GM18511 (cell line): ENCODE measurements at regions not wholly inside any gene's neighbourhood (a gene's known extent, or its start where the extent isn't known, plus 50 kb on each side); places are given as distances from the start of the nearest gene placed in this dataset.

Experiments used
- ATAC-seq: cut with Tn5 transposase; IDR thresholded peaks from one replicate; pipeline ENCODE4 v1.9.1; 2021; ENCODE audit warnings: mild to moderate bottlenecking, moderate library complexity; ENCODE audit not compliant: unreplicated experiment

DNA sequence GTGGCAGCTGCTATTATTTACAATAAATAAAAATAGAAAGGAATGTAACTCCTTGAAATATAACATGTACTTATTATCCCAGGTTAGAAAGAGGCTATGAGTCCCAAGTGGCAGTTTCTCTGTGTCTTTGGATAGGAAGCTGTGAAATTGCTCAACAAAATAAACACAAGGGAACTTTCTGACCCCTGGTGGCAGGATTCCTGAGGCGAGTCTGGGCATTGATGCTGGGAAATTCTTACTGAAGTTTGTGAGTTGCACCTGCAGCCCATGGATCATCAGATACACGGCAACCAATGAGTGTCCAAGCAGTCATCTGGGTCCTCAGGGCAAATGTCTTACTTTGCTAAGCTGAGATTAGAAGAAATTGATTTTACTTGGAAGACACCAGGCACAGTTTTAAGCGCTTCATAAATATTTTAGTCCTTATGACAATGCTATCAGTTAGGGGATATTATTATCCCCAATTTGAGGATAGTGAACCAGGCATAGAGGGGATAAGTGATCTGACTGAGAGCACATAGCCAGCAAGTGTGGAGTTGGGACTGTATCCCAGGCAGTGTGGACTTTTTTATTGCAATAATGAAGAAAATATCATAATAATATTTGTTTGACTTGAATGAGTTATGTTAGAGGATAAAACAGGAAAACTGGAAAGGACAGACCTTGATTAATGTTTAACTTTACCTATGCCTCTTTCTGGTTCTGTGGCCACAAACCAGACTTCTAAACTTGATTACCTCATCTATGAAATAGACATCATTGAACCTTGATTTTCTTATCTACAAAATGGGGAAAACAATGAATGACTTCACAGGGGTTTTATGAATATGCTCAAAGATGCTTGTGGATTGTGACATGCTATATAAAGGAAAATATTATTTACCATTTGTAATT is 265.5 kb upstream of the ADAMTSL1 start:
- no peak for ATAC-seq

DNA sequence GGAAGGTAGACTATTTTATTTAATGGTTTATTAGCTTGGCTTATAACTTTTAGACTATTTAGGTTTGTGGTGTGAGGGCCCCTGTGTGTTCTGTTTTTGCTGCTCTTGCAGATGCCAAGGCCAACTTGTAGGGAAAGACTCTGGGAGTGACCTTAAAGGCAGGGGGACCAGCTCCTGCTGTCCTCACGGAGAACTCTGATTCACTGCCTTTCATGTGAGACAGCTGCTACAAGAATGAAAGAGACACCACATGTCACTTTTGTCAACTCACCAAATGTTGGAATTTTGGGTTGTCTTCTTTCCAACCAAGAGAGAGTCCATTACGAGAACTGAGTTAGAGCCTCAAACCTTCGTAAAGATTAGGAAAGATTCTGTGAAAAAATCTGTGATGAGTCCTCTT is 258.3 kb upstream of the ADAMTSL1 start:
- ATAC-seq = no peak

DNA sequence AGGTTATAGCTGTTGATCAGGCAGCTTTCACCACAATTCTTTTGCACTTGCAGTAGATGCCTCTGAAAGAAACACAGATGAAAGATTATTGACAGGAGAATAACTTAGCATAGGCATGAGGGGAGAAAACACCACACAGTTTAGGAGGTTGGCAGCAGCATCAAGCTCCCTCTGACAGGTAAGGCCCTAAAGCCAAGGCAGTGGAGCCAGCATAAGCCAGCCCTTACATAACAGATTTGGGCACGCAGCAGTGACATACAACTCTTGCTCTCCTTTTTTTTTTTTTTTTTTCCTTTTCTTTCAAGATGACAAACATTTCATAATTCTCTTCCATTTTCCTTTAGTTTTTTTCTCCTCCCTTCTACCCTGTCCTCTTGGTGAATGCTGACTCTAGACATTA is 257.6 kb upstream of the ADAMTSL1 start:
- no peak for ATAC-seq

GRCh38 chr9:18228101-18228500 is 245.9 kb upstream of the ADAMTSL1 start:
- no peak for ATAC-seq

DNA sequence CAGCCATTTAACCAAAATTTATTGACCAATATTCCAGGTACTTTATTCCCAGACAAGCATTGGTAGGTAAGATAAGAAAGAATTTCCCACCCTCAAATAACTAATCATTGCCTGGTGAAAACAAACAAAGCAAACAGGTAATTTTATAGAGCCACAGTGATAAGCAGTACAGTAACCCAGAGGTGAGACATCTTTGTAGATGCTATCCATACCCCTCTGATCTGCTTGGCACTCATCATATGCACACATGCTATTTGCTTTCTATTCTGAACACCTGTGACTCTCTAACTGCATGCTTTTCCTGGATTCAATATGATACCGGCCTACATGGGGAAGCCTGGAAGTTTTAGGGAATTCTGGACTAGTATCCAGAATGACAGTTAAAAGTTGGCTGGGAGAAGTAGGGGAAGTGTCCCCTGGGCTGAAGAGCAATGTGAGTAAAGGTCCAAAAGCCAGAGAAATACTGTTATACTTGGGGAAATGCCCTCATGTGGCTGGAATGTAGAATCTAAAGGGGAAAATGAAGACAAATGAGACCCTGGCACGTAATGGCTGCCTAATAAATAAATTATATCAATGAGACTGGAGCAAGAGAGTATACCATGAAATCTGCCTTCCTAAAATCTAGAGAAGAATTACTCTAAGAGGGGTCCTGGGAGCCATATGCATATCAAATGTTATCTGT is 243.8 kb upstream of the ADAMTSL1 start:
- ATAC-seq = no peak

- ATAC-seq = no peak
These were observed 240.6 kb upstream of the ADAMTSL1 start for GRCh38 chr9:18233311-18233710.

DNA sequence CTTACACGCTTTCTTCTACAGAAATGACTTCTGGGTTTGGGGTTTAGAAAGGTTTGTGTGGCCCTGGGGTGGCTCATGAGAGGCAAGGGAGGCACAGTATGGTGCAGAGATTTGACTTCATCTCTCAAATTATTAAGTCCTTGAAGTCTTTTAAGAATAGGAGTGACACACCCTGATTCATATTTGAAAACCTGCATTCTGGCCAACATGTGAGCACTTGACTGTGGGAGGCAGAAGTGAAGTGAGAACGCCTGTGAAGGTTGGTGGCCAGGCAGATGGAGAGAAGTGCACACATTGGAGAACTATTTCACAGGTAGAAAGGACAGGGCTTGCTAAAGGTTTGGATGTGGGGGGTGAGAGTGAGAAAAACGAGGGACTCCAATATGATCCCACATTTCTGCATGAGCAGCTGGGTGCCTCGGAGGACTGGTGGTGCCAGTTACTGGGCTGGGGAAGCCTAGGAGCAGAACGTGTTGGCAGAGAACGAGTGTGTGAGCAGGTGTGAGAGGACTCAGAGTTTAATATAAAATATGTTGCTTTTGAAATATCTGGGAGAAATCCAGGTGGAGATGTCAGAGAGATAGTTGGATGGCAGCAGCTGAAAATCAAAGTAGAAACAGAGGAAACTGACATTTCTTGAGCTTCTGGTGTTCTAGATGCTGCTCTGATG is 240.0 kb upstream of the ADAMTSL1 start:
- ATAC-seq = no peak

DNA sequence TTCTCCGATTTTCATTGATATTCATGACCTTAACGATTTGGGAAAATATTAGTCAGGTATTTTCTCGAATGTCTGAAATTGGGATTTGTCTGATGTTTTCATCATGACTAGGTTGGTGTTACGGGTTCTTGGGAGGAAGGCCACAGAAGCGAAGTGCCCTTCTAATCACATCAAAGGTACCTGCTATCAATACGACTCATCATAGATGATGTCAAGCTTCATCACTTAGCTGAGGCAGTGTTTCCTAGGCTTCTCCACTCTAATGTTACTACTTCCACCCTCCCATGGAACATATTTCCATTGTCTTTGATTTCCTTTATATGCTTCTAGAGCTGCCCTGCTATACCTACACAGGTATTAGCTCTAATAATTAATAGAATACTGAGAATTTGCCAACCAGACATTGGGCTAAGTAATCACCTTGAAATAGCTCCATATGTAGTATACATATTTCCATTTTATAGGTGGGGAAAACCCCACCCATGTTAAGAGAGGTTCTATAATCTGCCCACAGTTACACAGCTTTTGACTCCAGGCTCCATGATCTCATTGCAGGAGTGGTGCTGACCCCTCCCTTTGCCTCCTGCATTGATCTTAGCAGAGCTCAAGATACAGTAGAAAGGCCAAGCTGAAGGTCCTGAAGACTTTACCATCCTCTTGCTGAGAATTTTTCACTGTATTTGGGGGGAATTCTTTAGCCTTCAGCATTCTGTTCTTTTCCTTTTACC is 238.6 kb upstream of the ADAMTSL1 start:
- ATAC-seq = no peak

- ATAC-seq = no peak
These were observed 237.6 kb upstream of the ADAMTSL1 start for GRCh38 chr9:18236336-18236735.

GRCh38 chr9:18237776-18238175 is 236.2 kb upstream of the ADAMTSL1 start:
- ATAC-seq = no peak

- ATAC-seq = no peak
These were observed 235.7 kb upstream of the ADAMTSL1 start for GRCh38 chr9:18238254-18238653.

DNA sequence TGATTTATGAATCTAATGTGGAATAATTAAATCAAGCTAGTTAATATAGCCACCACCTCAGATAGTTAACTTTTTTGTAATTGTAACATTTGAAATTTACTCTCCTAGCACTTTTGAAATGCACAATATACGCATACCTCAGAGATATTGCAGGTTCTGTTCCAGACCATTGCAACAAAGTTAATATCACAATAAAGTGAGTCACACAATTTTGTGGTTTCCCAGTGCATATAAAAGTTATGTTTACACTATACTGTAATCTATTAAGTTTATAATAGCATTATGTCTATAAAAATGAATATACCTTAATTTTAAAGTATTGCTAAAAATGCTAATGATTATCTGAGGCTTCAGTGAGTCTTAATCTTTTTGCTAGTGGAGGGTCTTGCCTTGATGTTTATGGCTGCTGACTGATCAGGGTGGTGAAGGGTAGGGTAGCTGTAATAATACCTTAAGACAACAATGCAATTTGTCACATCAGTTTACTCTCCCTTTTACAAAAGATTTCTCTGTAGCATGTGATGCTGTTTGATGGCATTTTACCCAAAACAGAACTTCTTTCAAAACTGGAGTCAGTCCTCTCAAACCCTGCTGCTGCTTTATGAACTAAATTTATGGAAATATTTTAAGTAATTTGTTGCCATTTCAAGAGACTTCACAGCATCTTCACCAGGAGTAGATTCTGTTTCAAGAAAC is 235.1 kb upstream of the ADAMTSL1 start:
- ATAC-seq = no peak

- no peak for ATAC-seq
These were observed 233.7 kb upstream of the ADAMTSL1 start for GRCh38 chr9:18240213-18240612.

DNA sequence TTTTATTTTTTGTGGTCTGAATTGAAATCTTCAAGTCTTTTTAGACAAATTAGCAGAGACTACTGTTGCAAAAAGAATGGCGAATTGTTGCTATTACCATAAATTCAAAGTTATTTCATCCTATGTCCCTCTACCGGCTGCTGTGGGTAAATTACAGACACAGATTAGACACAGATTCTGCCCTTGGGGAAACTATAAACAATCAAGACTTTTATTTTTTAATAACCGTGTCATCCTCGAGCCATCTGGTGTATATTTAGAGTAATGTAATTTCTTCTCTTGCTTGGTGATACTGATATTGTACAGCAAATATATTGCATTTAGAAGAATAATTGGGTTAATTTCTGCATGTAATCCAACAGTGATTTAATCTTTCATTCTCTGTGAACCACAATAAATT is 228.0 kb upstream of the ADAMTSL1 start:
- no peak for ATAC-seq

GRCh38 chr9:18250053-18250452 is 223.9 kb upstream of the ADAMTSL1 start:
- ATAC-seq = no peak

GRCh38 chr9:18253950-18254349 is 220.0 kb upstream of the ADAMTSL1 start:
- no peak for ATAC-seq

- ATAC-seq = peak; percentile 98
These were observed 218.8 kb upstream of the ADAMTSL1 start for GRCh38 chr9:18255158-18255629.

DNA sequence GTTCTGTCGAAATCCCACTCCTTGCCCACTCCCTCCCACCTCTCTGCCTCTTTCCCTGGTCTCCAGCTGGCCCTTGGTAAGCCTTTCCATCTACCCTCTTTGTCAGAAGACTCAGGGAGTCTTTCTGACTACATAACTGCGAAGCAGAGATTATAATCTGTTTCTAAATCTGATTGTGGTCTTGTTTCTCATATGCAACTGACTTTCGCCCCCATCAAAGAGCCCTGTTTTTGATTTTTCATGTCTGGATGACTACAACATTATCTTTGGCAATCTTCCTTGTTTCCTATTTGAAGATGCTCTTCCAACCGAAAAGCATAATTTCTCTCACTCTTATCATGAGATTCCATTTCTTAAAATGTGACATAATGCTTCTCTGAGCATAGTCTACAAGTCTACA is 218.2 kb upstream of the ADAMTSL1 start:
- no peak for ATAC-seq

DNA sequence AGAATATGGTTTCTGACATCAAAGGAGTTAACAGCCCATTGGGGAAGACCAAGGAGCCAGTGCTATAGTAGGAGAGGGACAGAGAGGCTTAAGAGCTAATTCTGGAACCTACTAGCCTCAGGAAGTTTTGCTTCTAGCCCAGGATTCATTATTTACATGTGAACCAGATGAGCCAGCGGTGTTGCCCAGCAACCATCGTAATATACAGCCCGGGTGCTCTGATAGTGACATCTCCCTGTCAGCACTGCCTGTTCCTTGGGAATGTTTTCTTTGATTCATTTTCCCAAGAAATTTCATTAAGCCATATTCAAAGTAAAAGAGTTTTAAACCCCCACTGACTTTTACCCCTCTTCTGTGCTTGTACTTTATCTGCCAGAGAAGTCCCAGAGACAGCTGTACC is 217.4 kb upstream of the ADAMTSL1 start:
- ATAC-seq = no peak

- no peak for ATAC-seq
These were observed 213.4 kb upstream of the ADAMTSL1 start for GRCh38 chr9:18260521-18260920.
